Mammary epithelial cell (primary cell): ENCODE measurements at regions not wholly inside any gene's neighbourhood (a gene's known extent, or its start where the extent isn't known, plus 50 kb on each side); places are given as distances from the start of the nearest gene placed in this dataset.

Experiments
- EZH2 ChIP-seq: IDR thresholded peaks from 2 replicates; pipeline ENCODE4 v1.6.1; 2012; ENCODE audit warnings: low read length, inconsistent platforms, borderline replicate concordance
- TF ChIP-seq, protein P1 (sequence below), 2 donors: IDR thresholded peaks in 1 of 2; conservative IDR thresholded peaks in 1 of 2; 2 replicates each; pipeline ENCODE4 v1.5.1; 2011 to 2012; ENCODE audit warnings: inconsistent platforms in 2 of 2, low read length in 2 of 2, mild to moderate bottlenecking in 2 of 2, control low read depth in 1 of 2, low read depth in 1 of 2; ENCODE audit not compliant: insufficient read depth in 1 of 2; ENCODE audit errors: extremely low read depth in 1 of 2

DNA sequence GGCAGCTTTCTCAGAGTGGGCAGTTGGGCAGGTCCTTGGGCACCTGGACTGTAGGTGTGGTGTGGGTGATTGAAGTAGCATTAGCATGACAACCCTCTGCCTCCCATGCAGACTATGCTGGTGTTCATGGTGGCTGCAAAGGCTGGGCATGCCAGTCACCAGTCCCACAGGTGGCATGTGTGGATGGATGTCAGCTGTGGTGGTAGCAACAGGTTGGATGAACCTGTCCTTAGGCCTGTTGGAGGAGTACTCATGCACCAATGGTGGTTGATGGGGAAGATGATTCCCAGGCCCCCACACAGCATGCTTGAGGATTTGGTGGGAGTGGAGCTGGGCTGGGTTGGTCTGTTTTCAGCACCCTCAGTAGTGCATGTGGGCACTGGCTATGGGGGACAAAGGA, 251.1 kb downstream of the PAX1 start:
- TF ChIP-seq, protein P1, sequence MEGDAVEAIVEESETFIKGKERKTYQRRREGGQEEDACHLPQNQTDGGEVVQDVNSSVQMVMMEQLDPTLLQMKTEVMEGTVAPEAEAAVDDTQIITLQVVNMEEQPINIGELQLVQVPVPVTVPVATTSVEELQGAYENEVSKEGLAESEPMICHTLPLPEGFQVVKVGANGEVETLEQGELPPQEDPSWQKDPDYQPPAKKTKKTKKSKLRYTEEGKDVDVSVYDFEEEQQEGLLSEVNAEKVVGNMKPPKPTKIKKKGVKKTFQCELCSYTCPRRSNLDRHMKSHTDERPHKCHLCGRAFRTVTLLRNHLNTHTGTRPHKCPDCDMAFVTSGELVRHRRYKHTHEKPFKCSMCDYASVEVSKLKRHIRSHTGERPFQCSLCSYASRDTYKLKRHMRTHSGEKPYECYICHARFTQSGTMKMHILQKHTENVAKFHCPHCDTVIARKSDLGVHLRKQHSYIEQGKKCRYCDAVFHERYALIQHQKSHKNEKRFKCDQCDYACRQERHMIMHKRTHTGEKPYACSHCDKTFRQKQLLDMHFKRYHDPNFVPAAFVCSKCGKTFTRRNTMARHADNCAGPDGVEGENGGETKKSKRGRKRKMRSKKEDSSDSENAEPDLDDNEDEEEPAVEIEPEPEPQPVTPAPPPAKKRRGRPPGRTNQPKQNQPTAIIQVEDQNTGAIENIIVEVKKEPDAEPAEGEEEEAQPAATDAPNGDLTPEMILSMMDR (conservative IDR thresholded peaks at IDR 0.05 in 1 of 2, IDR thresholded peaks at IDR 0.05 in 1 of 2; ENCODE audit: extremely low read depth in 1 of 2, insufficient read depth in 1 of 2, low read depth in 1 of 2, low read length in 2 of 2): no peak
- no peak for TF ChIP-seq EZH2
